Right ventricle myocardium inferior (tissue), 1 donor: ENCODE measurements at regions not wholly inside any gene's neighbourhood (a gene's known extent, or its start where the extent isn't known, plus 50 kb on each side); places are given as distances from the start of the nearest gene placed in this dataset.

Experiments
- ATAC-seq: fragments of 200-7000 bp; cut with Tn5 transposase; one replicate; pipeline ENCODE4 v1.9.1; 2020; ENCODE audit warnings: mild to moderate bottlenecking, moderate library complexity
- DNase-seq: peaks from one replicate; pipeline ENCODE4 v3.0.0; 2021; ENCODE audit errors: missing footprints
- intact Hi-C: fragments of 100-400 bp; cut with DNase I; formaldehyde crosslinking; loops from one replicate; pipeline ENCODE4 v1.11.0; 2022
- donor health status: DM: no; HTN: yes; CAD: no; lungs with severe emphysema.

- intact Hi-C loops = no loop called here
- DNase-seq = no peak
- no peak for ATAC-seq
Observed at GRCh38 chr7:106794276-106795083, 70.6 kb upstream of the PIK3CG start.

GRCh38 chr7:106795084-106795876 is 69.8 kb upstream of the PIK3CG start:
- ATAC-seq (no peak), DNase-seq (no peak)
- intact Hi-C loops = no loop called here

- no peak for ATAC-seq
- intact Hi-C loops = no loop called here
- DNase-seq = no peak
Observed at GRCh38 chr7:106795877-106796231, 69.2 kb upstream of the PIK3CG start.

- intact Hi-C loops = no loop called here
- ATAC-seq = no peak
- no peak for DNase-seq
Observed at GRCh38 chr7:106797937-106798336, 67.1 kb upstream of the PIK3CG start.

GRCh38 chr7:106802589-106802988 is 62.5 kb upstream of the PIK3CG start:
- intact Hi-C loops = no loop called here
- DNase-seq = no peak
- no peak for ATAC-seq

GRCh38 chr7:106806556-106806955 is 58.5 kb upstream of the PIK3CG start:
- DNase-seq = no peak
- intact Hi-C loops = no loop called here

GRCh38 chr7:106807474-106807873 is 57.6 kb upstream of the PIK3CG start:
- DNase-seq (no peak), ATAC-seq (no peak)
- intact Hi-C loops = no loop called here

More at GRCh38 chr7:106806556-106806955, 58.5 kb upstream of the PIK3CG start:
- ATAC-seq = no peak

GRCh38 chr7:106808967-106809635 is 56.0 kb upstream of the PIK3CG start:
- intact Hi-C loops = no loop called here
- ATAC-seq = no peak
- no peak for DNase-seq

- no peak for DNase-seq
- intact Hi-C loops = no loop called here
Observed at GRCh38 chr7:106811472-106811871, 53.6 kb upstream of the PIK3CG start.

GRCh38 chr7:106812027-106812643 is 52.9 kb upstream of the PIK3CG start:
- DNase-seq = no peak
- ATAC-seq = peak; percentile 39
- intact Hi-C loops = no loop called here

More at GRCh38 chr7:106811472-106811871, 53.6 kb upstream of the PIK3CG start:
- ATAC-seq = no peak

GRCh38 chr7:106813705-106814305 is 51.3 kb upstream of the PIK3CG start:
- DNase-seq = no peak
- intact Hi-C loops = no loop called here
- ATAC-seq = no peak

- DNase-seq = no peak
- intact Hi-C loops = no loop called here
- no peak for ATAC-seq
Observed at GRCh38 chr7:106814887-106815286, 50.2 kb upstream of the PIK3CG start.
